Mesendoderm (in vitro differentiated cells): ENCODE measurements at regions not wholly inside any gene's neighbourhood (a gene's known extent, or its start where the extent isn't known, plus 50 kb on each side); places are given as distances from the start of the nearest gene placed in this dataset.

Source experiments
- DNase-seq: peaks from one replicate; pipeline ENCODE4 v3.0.0; 2013
- H2AK5ac ChIP-seq: 2 replicates; pipeline ENCODE4 v1.6.1; 2013; ENCODE audit warnings: low read length, inconsistent platforms
- H2BK120ac ChIP-seq: 2 replicates; pipeline ENCODE4 v1.6.1; 2013; ENCODE audit warnings: low read depth, mild to moderate bottlenecking, low read length, moderate library complexity, mixed read lengths
- H2BK15ac ChIP-seq: replicated peaks from 2 replicates; pipeline ENCODE4 v1.6.1; 2013; ENCODE audit warnings: low read depth, mild to moderate bottlenecking, moderate library complexity
- H2BK5ac ChIP-seq: 2 replicates; pipeline ENCODE4 v1.6.1; 2013; ENCODE audit warnings: low read length, inconsistent platforms
- H3K18ac ChIP-seq: 2 replicates; pipeline ENCODE4 v1.6.1; 2013; ENCODE audit warnings: mild to moderate bottlenecking, low read length, mixed read lengths
- H3K23ac ChIP-seq: one replicate; pipeline ENCODE4 v1.6.1; 2013; ENCODE audit warnings: low read length
- H3K27ac ChIP-seq: 2 replicates; pipeline ENCODE4 v1.5.1; 2013; ENCODE audit warnings: low read depth, mild to moderate bottlenecking, inconsistent platforms, low read length, moderate library complexity
- H3K27me3 ChIP-seq: 2 replicates; pipeline ENCODE4 v1.6.1; 2013; ENCODE audit warnings: low read length, control low read depth, mild to moderate bottlenecking, inconsistent platforms; ENCODE audit not compliant: insufficient read depth, poor library complexity
- H3K36me3 ChIP-seq: 2 replicates; pipeline ENCODE4 v1.6.1; 2013; ENCODE audit warnings: low read length, inconsistent platforms; ENCODE audit not compliant: control insufficient read depth, insufficient read depth
- H3K4ac ChIP-seq: one replicate; pipeline ENCODE4 v1.6.1; 2013; ENCODE audit warnings: low read depth, mild to moderate bottlenecking, low read length, moderate library complexity
- H3K4me1 ChIP-seq: 2 replicates; pipeline ENCODE4 v1.6.1; 2013; ENCODE audit warnings: low read depth, low read length, inconsistent platforms; ENCODE audit not compliant: control insufficient read depth
- H3K4me2 ChIP-seq: 2 replicates; pipeline ENCODE4 v1.6.1; 2013; ENCODE audit warnings: low read length
- H3K4me3 ChIP-seq: 2 replicates; pipeline ENCODE4 v1.5.1; 2013; ENCODE audit warnings: mild to moderate bottlenecking, low read length
- H3K56ac ChIP-seq: one replicate; pipeline ENCODE4 v1.6.1; 2013; ENCODE audit warnings: low read length
- H3K79me1 ChIP-seq: 2 replicates; pipeline ENCODE4 v1.6.1; 2013; ENCODE audit warnings: low read length, inconsistent platforms
- H3K79me2 ChIP-seq: 2 replicates; pipeline ENCODE4 v1.6.1; 2013; ENCODE audit warnings: mild to moderate bottlenecking, low read length; ENCODE audit not compliant: control insufficient read depth, insufficient read depth
- H3K9ac ChIP-seq: 2 replicates; pipeline ENCODE4 v1.6.1; 2013; ENCODE audit warnings: low read length, inconsistent platforms
- H4K5ac ChIP-seq: one replicate; pipeline ENCODE4 v1.6.1; 2013; ENCODE audit warnings: low read length
- H4K8ac ChIP-seq: one replicate; pipeline ENCODE4 v1.6.1; 2013; ENCODE audit warnings: low read depth, mild to moderate bottlenecking, control low read depth, low read length, moderate library complexity
- WGBS: extraction: QIAGEN DNeasy Blood & Tissue Kit; methylation state at CpG from one replicate; pipeline ENCODE4 v1.1.7; 2013; ENCODE audit warnings: low lambda C conversion rate, missing lambda C conversion rate; ENCODE audit not compliant: insufficient coverage; ENCODE audit errors: extremely low coverage; 5-methylcytosine and 5-hydroxymethylcytosine counted together

DNA sequence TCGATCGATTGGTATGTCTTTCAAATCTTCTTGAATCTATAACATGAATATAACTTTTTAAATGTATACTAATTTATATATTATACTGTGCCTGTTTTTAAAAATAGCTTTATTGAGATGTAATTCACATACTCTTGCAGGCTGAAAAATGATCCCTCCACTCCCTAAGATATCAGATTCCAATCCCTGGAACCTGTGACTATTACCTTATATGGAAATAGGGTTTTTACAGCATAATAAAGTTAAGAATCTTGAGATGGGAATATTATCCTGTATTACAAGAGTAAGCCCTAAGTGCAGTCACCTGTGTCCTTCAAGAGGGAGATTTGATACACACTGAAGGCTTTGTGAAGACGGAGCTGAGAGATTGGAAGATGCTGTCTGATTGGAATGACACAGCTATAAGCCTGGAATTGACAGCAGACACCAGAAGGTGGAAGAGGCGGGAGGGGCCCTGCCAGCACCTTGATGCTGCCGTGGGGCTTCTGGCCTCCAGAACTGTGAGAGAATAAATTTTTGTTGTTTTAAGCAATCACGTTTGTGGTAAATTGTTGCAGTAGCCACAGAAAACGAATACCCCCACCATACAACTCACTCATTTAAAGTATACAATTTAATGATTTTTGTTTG, 161.3 kb downstream of the RMI1 start:
- Histone ChIP-seq H2BK5ac (no peak overlapping the region), H3K27me3 (peaks cover 8% of the 10 kb centered on the region), H3K56ac (no peak overlapping the region), H3K9ac (no peak overlapping the region), H3K23ac (no peak overlapping the region), H3K4me2 (no peak overlapping the region), H3K27ac (no peak overlapping the region), H2BK15ac (no peak overlapping the region), H3K79me2 (no peaks in the 10 kb centered on the region), H2BK120ac (no peak overlapping the region), H4K5ac (no peak overlapping the region), H3K4me1 (no peaks in the 10 kb centered on the region), H3K4me3 (no peak overlapping the region), H3K79me1 (no peaks in the 10 kb centered on the region), H2AK5ac (no peak overlapping the region), H3K36me3 (no peaks in the 10 kb centered on the region), H4K8ac (no peak overlapping the region), H3K4ac (no peak overlapping the region), H3K18ac (no peak overlapping the region)
- DNase-seq = peak; percentile 25
- WGBS = no CpG with 5 or more reads among the region's 7 CpGs

DNA sequence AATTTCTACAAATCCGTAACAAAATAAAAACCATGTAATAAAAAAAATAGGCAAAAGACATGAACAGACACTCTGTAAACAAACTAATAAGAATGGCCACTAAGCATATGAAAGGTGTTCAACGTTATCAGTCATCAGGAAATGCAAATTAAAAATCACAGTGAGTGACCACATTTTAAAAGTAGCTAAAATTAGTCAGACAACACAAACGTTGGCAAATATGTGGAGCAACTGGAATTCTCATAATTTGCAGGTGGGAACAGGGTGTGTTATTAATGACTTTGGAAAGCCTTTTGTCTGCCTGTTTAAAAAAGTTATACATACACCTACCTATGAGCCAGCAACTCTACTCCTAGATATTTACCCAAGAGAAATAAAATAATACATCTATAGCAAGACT, 164.4 kb downstream of the RMI1 start:
- WGBS = no CpG with 5 or more reads among the region's 3 CpGs
- H3K4ac ChIP-seq = no peak overlapping the region
- no peak overlapping the region for H3K9ac ChIP-seq
- H3K4me2 ChIP-seq = no peak overlapping the region
- no peak overlapping the region for H3K27ac ChIP-seq
- H3K27me3 ChIP-seq = peaks cover 7% of the 10 kb centered on the region
- H3K4me3 ChIP-seq = no peak overlapping the region
- no peaks in the 10 kb centered on the region for H3K79me1 ChIP-seq
- H3K79me2 ChIP-seq = no peaks in the 10 kb centered on the region
- no peak overlapping the region for H2BK120ac ChIP-seq
- no peaks in the 10 kb centered on the region for H3K4me1 ChIP-seq
- no peak overlapping the region for H3K18ac ChIP-seq
- H3K36me3 ChIP-seq = no peaks in the 10 kb centered on the region
- H2BK5ac ChIP-seq = no peak overlapping the region
- H3K56ac ChIP-seq = no peak overlapping the region
- H4K8ac ChIP-seq = no peak overlapping the region
- H3K23ac ChIP-seq = no peak overlapping the region
- DNase-seq = no peak
- no peak overlapping the region for H2AK5ac ChIP-seq
- H2BK15ac ChIP-seq = no peak overlapping the region
- no peak overlapping the region for H4K5ac ChIP-seq

DNA sequence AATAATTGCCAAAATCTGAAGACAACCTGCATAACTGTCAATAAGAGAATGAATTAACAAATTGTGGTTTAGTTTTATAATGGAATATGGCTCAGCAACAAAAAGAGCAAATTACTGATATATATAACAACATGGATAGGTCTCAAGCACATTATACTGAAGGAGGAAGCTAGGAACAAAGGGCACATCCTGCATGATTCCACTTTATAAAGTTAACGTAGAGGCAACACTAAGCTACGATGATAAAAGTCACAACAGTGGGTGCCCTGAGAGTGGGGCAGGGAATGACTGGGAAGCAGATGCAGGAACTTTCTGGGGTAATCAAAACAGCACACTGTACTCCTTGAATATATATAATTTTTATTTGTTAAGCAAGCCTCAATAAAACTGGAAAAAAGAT, 165.2 kb downstream of the RMI1 start:
- Histone ChIP-seq H2BK120ac (no peak overlapping the region), H2AK5ac (no peak overlapping the region), H3K56ac (no peak overlapping the region), H3K18ac (no peak overlapping the region), H3K27ac (no peak overlapping the region), H3K4me2 (no peak overlapping the region), H3K4ac (no peak overlapping the region), H4K5ac (no peak overlapping the region), H3K23ac (no peak overlapping the region), H3K4me3 (no peak overlapping the region), H2BK5ac (no peak overlapping the region), H3K9ac (no peak overlapping the region), H3K79me2 (no peaks in the 10 kb centered on the region), H3K36me3 (no peaks in the 10 kb centered on the region), H3K27me3 (peaks cover 2% of the 10 kb centered on the region), H2BK15ac (no peak overlapping the region), H3K79me1 (no peaks in the 10 kb centered on the region), H4K8ac (no peak overlapping the region), H3K4me1 (no peaks in the 10 kb centered on the region)
- no peak for DNase-seq
- no CpG with 5 or more reads among the region's 2 CpGs for WGBS

DNA sequence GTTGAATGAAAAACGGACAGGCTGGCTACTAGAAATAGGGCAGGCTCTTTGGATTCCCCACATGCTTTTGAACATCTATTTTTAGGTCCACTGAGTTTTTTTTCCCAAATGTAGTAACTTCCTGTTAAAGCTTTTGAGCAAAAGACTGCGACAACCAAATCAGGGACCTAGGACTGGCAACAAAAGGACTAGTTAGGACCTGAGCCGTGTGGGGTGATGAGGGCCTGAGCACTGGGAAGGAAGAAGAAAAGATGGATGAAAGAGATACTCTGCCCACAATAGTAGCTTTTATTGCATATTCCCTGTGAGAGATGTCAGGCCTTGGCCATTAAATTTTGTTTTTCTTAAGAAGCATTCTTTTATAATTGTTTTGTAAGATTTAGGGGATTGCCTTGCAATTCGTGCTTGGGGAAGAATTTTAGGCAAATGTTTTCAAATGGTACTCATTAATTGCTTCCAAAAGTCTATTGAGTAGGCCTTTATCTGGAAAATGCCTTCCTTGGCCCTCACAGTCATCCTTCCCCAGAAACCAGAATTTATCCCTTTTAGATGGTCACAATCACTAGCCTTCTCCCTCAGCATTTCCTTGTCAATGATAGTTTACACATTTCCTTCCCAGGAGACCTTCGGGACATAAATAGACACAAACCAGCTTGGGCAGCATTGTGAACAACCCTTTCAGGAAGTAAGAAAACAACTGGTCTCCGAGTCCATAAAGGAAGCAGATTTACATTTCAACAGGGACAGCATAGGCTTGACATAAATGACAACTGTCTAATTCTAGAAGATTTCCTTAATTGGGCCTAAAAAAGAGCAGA, 166.5 kb downstream of the RMI1 start:
- no peak overlapping the region for H4K5ac ChIP-seq
- no peak overlapping the region for H3K4me3 ChIP-seq
- no peak for DNase-seq

DNA sequence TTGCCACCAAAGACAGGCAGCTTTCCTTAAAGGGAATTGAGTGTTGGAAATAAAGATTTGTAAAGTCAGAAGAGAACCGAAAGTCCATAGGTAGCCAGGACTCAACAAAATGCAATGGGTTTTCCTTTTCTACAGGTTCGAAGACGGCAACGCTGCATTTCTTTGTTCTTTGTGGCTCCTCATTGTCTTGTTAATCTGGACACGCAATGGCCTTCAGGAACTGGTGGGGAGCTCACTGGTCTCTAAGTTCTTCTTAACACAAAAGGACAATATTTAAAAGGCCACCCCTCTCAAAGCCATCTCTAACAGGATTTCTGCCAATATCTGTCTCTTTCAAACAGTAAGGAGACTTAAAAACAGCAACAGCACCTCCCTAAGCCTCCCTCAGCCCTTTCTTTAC, 170.6 kb downstream of the RMI1 start:
- WGBS = no CpG with 5 or more reads among the region's 5 CpGs
- H3K4me3 ChIP-seq = no peak overlapping the region
- no peak for DNase-seq

More for the DNA sequence above, 166.5 kb downstream of the RMI1 start:
- Histone ChIP-seq H3K18ac (no peak overlapping the region), H3K56ac (no peak overlapping the region), H3K4me2 (no peak overlapping the region), H3K4ac (no peak overlapping the region), H2BK15ac (no peak overlapping the region), H3K23ac (no peak overlapping the region), H3K27ac (no peak overlapping the region), H3K27me3 (no peaks in the 10 kb centered on the region), H3K79me2 (no peaks in the 10 kb centered on the region), H3K79me1 (no peaks in the 10 kb centered on the region), H2BK120ac (no peak overlapping the region), H3K36me3 (no peaks in the 10 kb centered on the region), H2AK5ac (no peak overlapping the region), H4K8ac (no peak overlapping the region), H3K4me1 (no peaks in the 10 kb centered on the region), H3K9ac (no peak overlapping the region), H2BK5ac (no peak overlapping the region)
- WGBS = no CpG with 5 or more reads among the region's 6 CpGs

More for the DNA sequence above, 170.6 kb downstream of the RMI1 start:
- Histone ChIP-seq H2BK120ac (no peak overlapping the region), H3K27ac (no peak overlapping the region), H3K18ac (no peak overlapping the region), H2BK15ac (no peak overlapping the region), H3K23ac (no peak overlapping the region), H3K56ac (no peak overlapping the region), H3K36me3 (no peaks in the 10 kb centered on the region), H2AK5ac (no peak overlapping the region), H2BK5ac (no peak overlapping the region), H4K5ac (no peak overlapping the region), H3K4ac (no peak overlapping the region), H3K79me2 (no peaks in the 10 kb centered on the region), H4K8ac (no peak overlapping the region), H3K27me3 (no peaks in the 10 kb centered on the region), H3K4me2 (no peak overlapping the region), H3K4me1 (no peaks in the 10 kb centered on the region), H3K79me1 (no peaks in the 10 kb centered on the region), H3K9ac (no peak overlapping the region)
